Chondrocyte (in vitro differentiated cells): ENCODE measurements at regions not wholly inside any gene's neighbourhood (a gene's known extent, or its start where the extent isn't known, plus 50 kb on each side); places are given as distances from the start of the nearest gene placed in this dataset.
"Not testable (repeated sequence)": the region's sequence is repeated elsewhere in the genome, so short reads cannot be mapped to it uniquely, and the experiment has no call there.

Experiments
- DNase-seq: peaks from one replicate; pipeline ENCODE4 v3.0.0; 2021; ENCODE audit warnings: mixed read lengths, low spot score
- H3K27ac Mint-ChIP-seq: one replicate; pipeline ENCODE4 v1.8.0; 2021; ENCODE audit warnings: mild to moderate bottlenecking, moderate library complexity, mixed read lengths; ENCODE audit not compliant: unreplicated experiment
- H3K27me3 Mint-ChIP-seq: 2 replicates; pipeline ENCODE4 v1.8.0; 2021; ENCODE audit warnings: low read depth, mixed read lengths
- H3K36me3 Mint-ChIP-seq: 2 replicates; pipeline ENCODE4 v1.8.0; 2021; ENCODE audit warnings: low read depth, mixed read lengths
- H3K4me1 Mint-ChIP-seq: 2 replicates; pipeline ENCODE4 v1.8.0; 2021; ENCODE audit warnings: low read depth, mild to moderate bottlenecking, mixed read lengths
- H3K4me3 Mint-ChIP-seq: one replicate; pipeline ENCODE4 v1.8.0; 2021; ENCODE audit warnings: mild to moderate bottlenecking, moderate library complexity, mixed read lengths; ENCODE audit not compliant: unreplicated experiment
- H3K9me3 Mint-ChIP-seq: 2 replicates; pipeline ENCODE4 v1.8.0; 2021; ENCODE audit warnings: low read depth, mixed read lengths
- CTCF ChIP-seq: fragments of 200-600 bp; sonication (generic); IDR thresholded peaks from 2 replicates; pipeline ENCODE4 v1.5.0; 2021; ENCODE audit warnings: antibody characterized with exemption, mild to moderate bottlenecking, moderate library complexity

- Mint-ChIP-seq H3K9me3 (peaks cover 7% of the 10 kb centered on the region), H3K27ac (no peak overlapping the region), H3K4me1 (peaks cover 14% of the 10 kb centered on the region), H3K36me3 (no peaks in the 10 kb centered on the region), H3K27me3 (peaks cover 33% of the 10 kb centered on the region), H3K4me3 (no peak overlapping the region)
- no peak for TF ChIP-seq CTCF
- DNase-seq: no peak
Observed at GRCh38 chr3:194261581-194262063, 89.5 kb downstream of the CPN2 start.

GRCh38 chr3:194262176-194262924, 88.8 kb downstream of the CPN2 start:
- H3K9me3 Mint-ChIP-seq: peaks cover 7% of the 10 kb centered on the region
- peaks cover 16% of the 10 kb centered on the region for H3K4me1 Mint-ChIP-seq
- H3K36me3 Mint-ChIP-seq: no peaks in the 10 kb centered on the region
- TF ChIP-seq CTCF: no peak
- H3K27me3 Mint-ChIP-seq: peaks cover 28% of the 10 kb centered on the region
- H3K4me3 Mint-ChIP-seq: no peak overlapping the region
- no peak for DNase-seq
- no peak overlapping the region for H3K27ac Mint-ChIP-seq

GRCh38 chr3:194262925-194263305, 88.2 kb downstream of the CPN2 start:
- no peak overlapping the region for H3K27ac Mint-ChIP-seq
- no peak for TF ChIP-seq CTCF
- H3K4me3 Mint-ChIP-seq: no peak overlapping the region
- H3K9me3 Mint-ChIP-seq: peaks cover 5% of the 10 kb centered on the region
- peaks cover 32% of the 10 kb centered on the region for H3K27me3 Mint-ChIP-seq
- peaks cover 16% of the 10 kb centered on the region for H3K4me1 Mint-ChIP-seq
- no peak for DNase-seq
- no peaks in the 10 kb centered on the region for H3K36me3 Mint-ChIP-seq

- H3K4me1 Mint-ChIP-seq: peaks cover 23% of the 10 kb centered on the region
- not testable (repeated sequence) for DNase-seq, H3K9me3 Mint-ChIP-seq, H3K36me3 Mint-ChIP-seq
- H3K27me3 Mint-ChIP-seq: peaks cover 28% of the 10 kb centered on the region
- H3K4me3 Mint-ChIP-seq: peak overlapping the region; percentile 57
- H3K27ac Mint-ChIP-seq: peak overlapping the region; percentile 80
Observed at GRCh38 chr3:194264631-194265504, 86.3 kb downstream of the CPN2 start.

GRCh38 chr3:194265505-194265892, 85.6 kb downstream of the CPN2 start:
- Mint-ChIP-seq H3K9me3 (no peaks in the 10 kb centered on the region), H3K4me3 (peak overlapping the region; percentile 57), H3K27me3 (peaks cover 21% of the 10 kb centered on the region), H3K36me3 (no peaks in the 10 kb centered on the region), H3K4me1 (peaks cover 29% of the 10 kb centered on the region), H3K27ac (peak overlapping the region; percentile 80)
- no peak for DNase-seq
- no peak for TF ChIP-seq CTCF
